ENCODE measurements at regions not wholly inside any gene's neighbourhood (a gene's known extent, or its start where the extent isn't known, plus 50 kb on each side); places are given as distances from the start of the nearest gene placed in this dataset.

DNA sequence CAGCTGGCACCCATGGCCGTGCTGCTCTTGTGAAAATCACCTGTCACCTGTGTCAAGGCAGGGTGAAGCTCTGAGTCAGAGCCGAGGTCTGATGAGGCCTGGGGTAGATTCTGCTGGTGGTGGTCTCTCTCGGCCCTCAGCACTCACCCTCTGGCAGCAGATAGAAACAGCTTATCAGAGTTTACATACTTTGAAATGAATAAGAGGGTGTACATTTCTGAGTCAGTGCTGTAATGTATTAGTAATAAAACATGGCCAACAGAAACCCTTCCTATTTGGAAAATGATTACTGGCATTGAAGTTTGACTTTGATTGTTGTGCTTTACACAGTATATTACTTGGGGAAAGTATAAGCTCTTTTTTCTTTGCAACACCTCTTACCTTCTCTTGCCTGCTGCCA, 228.8 kb downstream of the SNX10 start:
- DNase-seq, result no peak

DNA sequence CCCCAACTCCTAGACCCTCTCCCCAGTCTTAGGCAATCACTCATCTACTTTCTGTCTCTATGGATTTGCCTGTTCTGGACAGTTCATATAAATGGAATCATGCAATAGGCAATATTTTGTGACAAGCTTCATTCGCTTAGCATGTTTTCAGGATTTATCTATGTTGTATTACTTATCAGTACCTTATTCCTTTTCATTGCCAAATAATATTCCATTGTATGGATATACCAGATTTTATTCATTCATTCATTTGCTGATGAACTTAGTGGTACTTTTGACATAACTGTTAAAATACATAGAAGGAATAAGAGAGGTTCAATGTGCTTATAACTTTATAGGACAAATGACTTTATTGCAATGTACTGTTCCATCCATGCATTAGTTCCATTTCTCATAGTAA, 231.0 kb downstream of the SNX10 start:
- no peak for DNase-seq

GRCh38 chr7:26525398-26526264, 234.0 kb downstream of the SNX10 start:
- DNase-seq, result no peak

GRCh38 chr7:26526265-26526587, 234.6 kb downstream of the SNX10 start:
- DNase-seq, result no peak

DNA sequence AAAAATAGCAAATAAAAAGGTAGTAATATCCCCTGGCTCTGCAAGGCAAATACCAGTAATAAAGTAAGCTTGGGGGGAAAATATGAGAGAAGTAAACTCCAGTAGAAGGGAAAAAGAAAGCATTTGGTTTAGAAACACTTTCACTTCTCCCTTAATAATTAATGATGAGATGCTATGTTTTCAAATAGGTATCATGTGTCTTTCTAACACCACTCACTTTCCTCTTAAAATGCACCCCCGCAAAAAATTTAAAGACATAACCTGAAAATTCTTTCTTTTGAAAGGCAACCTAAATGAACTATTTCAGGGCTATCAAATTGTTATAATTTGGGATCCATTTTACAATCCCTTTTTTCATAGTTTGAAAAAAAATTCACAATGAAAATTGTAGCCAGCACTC, 240.3 kb downstream of the SNX10 start:
- DNase-seq, result no peak

- no peak for DNase-seq
These were observed 240.8 kb downstream of the SNX10 start for GRCh38 chr7:26532471-26532870.

GRCh38 chr7:26533217-26533616, 241.6 kb downstream of the SNX10 start:
- DNase-seq, result no peak

- DNase-seq, result no peak
These were observed 243.2 kb downstream of the SNX10 start for GRCh38 chr7:26534649-26535482.

- no peak for DNase-seq
These were observed 243.9 kb downstream of the SNX10 start for GRCh38 chr7:26535483-26536007.

DNA sequence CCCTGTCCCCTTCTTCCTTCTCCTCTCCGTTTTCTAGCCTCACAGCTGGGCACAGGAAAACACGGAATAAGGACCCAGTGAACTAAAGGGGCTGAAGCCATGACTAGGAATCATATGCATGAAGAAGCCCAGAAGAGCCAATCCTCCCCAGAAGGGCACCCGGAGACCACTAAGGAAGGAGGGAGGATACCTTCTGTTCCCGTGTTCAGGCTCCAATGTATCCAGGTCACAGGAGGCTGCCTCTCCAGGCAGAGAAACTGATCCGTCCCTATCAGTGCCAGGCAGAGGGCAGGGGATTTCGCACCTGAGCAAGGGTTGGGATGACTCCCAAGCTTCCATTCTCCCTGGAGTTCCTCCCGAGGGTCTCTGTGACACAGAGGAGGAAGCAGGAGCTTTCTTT, 246.6 kb downstream of the SNX10 start:
- no peak for DNase-seq

DNA sequence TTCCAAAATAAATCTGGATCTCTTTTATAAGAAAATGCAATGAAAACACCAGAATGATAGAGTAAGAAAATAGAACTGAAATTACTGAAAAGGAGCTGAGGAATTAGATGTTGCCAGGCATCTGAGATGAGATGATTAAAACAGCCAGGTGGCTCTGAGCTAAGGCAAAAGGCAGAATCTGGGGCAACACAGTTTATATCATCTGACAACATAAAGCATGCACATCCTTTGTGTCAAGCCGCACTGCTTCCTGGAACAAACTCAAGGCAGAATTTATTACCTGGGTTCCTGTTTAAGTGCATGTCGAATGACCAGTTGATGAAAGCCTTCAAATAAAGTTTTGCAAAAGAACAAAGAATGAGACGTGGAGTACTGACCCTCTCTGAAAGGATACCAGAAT, 247.0 kb downstream of the SNX10 start:
- no peak for DNase-seq

DNA sequence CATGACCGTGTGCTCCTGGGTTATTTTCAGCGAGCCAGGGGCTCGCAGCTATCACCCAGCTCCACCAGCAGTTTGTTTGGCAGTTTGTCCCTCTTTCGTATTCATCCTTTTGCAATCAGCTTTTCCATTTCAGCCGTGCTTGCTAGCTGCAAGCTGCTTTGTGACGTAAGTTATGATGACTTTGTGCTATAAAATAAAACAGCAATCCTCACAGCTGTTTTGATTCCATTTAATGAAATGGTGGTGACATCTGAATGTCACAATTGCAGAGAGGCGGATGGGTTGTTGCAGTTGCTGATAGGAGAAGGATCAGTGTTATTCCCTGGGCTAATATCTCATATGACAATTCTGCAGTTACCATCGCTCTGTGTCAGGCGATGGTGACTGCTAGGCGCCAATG, 251.7 kb downstream of the SNX10 start:
- DNase-seq, result no peak

- no peak for DNase-seq
These were observed 252.3 kb downstream of the SNX10 start for GRCh38 chr7:26543951-26544350.

DNA sequence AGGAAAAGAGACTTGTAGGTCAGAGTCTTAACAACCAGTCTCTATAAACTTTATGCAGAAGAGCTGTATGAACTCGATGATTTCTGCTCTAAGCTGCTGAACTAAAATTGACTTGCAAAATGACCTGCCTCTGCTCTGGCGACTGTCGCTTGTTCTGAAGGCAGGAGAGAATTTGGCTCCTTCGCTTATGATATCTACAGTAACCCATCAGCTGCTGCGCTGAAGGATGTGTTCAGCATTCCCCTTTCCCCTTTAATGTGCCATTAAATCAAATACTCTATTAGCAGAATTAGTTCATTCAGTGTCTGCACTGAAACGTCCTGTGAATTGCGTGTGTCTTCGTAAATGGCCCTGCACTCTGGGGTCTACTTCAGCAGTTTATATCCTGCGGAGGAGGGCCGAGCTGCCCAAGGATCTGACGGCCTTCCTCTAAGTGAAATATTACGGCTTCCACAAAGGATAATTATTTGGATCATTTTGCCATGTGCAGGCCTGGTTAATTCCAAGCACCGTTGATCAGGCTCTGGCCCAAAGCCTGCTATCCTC, 254.9 kb downstream of the SNX10 start:
- DNase-seq, result no peak

DNA sequence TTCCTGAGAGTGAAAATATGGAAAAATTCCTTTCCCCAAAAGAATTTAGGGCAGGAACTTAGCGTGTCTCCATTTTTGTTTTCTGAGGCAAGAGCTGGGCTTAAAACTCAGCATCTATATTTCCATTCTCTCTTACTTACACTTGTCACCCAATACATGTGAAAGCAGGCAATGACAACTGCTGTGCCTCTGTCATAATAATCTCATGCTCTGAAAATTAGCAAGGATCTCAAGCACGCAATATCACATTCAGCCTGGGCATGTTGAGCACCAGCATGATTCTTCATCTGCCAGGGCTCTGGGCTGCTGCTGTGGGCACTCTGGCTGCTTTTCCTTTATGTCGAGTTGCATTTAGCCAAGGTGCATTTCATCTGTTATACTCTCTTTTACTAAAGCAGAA, 255.5 kb downstream of the SNX10 start:
- no peak for DNase-seq

- DNase-seq, result no peak
These were observed 257.8 kb downstream of the SNX10 start for GRCh38 chr7:26549281-26549944.

DNA sequence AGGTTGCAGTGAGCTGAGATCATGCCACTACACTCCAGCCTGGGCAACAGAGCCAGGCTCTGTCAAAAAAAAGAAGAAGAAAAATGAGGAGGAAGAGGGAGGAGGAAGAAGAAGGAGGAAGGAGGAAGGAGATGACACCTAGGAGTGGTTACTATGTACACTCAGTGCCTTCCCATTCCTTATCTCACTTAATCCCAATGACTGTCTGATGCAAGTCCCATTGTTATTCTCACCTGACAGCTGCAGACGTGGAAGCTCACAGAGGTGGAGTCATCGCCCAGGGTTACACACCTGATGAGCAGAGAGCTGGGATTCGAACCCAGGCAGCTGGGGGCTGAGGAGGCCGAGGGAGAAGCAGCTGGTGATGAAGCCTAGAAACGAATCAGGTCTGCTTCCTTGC, 258.8 kb downstream of the SNX10 start:
- no peak for DNase-seq

- no peak for DNase-seq
These were observed 260.1 kb downstream of the SNX10 start for GRCh38 chr7:26551740-26552139.

DNA sequence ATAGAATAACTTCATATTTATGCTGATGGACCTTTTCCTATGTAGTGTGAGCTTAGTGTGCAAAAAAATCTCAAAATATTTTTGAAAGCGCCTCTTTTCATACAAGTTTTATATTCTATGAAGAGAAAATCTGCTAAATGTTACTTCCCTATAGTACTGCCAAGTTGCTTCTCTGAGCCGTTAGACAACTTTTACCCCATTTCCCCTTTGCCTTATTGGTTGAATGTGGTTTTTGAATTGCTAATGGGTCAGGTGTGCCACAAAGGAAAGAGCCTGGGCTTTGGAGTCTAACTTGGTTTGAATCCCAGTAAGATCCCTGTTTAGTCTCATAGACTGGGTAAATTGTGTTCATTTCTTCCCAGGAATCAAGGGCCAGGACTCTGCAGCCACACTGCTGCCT, 261.5 kb downstream of the SNX10 start:
- DNase-seq, result no peak

GRCh38 chr7:26553582-26553981, 261.9 kb downstream of the SNX10 start:
- DNase-seq, result no peak

DNA sequence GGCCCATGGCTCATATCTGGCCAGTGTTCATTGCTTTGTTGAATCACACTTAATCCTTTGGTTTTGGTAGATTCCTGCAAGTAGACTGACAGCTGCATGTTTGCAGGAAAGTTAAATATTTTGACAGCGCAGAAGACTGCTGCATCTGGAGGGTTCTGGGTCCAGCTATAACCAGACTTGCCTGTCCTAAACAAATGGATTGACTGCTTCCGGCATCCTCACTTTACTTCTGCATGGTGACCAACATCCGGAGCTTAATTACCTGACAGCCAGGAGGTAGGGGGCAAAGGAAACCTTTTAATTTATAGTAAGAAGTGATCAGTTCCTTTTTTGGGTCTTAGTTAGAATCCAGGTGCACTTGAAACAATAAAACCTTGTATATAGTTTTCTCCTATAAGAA, 263.3 kb downstream of the SNX10 start:
- DNase-seq, result no peak

GRCh38 chr7:26556061-26556881, 264.6 kb downstream of the SNX10 start:
- DNase-seq, result no peak
